ENCODE measurements at regions not wholly inside any gene's neighbourhood (a gene's known extent, or its start where the extent isn't known, plus 50 kb on each side); places are given as distances from the start of the nearest gene placed in this dataset.
A peak's percentile ranks its signal among the peaks of the same experiment; 100 is the strongest.
"Not testable (repeated sequence)": the region's sequence is repeated elsewhere in the genome, so short reads cannot be mapped to it uniquely, and the experiment has no call there.

DNA sequence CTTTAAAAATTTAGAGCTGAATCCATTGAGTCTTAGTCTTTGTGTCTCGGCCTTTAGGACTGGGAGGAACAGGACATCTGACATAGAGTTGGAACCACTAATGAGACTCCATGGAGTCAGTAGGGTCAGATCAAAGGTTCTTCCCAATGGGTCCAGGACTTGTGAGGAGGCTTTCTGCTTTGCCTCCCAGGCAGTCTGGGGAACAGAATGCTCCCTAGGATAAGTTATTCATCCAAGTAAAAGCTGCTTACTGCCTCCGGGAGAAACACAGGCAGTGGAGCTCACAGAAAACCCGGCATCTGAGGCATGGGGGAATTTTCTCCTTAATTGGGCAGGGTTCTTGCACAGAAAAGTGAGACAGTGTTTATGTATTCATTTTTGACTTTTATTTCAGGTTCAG, 216.4 kb downstream of the SEC23IP start:
- DNase-seq (ENCODE audit: low read depth) = no peak
- no peak overlapping the region for H3K4me3 ChIP-seq (ENCODE audit: low read depth, low read length)
- TF ChIP-seq, protein P1, sequence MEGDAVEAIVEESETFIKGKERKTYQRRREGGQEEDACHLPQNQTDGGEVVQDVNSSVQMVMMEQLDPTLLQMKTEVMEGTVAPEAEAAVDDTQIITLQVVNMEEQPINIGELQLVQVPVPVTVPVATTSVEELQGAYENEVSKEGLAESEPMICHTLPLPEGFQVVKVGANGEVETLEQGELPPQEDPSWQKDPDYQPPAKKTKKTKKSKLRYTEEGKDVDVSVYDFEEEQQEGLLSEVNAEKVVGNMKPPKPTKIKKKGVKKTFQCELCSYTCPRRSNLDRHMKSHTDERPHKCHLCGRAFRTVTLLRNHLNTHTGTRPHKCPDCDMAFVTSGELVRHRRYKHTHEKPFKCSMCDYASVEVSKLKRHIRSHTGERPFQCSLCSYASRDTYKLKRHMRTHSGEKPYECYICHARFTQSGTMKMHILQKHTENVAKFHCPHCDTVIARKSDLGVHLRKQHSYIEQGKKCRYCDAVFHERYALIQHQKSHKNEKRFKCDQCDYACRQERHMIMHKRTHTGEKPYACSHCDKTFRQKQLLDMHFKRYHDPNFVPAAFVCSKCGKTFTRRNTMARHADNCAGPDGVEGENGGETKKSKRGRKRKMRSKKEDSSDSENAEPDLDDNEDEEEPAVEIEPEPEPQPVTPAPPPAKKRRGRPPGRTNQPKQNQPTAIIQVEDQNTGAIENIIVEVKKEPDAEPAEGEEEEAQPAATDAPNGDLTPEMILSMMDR (IDR thresholded peaks at IDR 0.05; ENCODE audit: control insufficient read depth, extremely low read depth, insufficient read depth) = no peak

DNA sequence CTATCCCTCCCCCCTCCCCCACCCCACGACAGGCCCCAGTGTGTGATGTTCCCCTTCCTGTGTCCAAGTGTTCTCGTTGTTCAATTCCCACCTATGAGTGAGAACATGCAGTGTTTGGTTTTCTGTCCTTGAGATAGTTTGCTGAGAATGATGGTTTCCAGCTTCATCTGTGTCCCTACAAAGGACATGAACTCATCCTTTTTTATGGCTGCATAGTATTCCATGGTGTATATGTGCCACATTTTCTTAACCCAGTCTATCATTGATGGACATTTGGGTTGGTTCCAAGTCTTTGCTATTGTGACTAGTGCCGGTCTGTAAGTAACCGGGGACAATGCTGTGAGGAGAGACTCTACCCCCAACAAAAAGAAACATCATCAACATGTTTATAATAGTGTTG, 217.2 kb downstream of the SEC23IP start:
- not testable (repeated sequence) for H3K4me3 ChIP-seq (ENCODE audit: low read depth, low read length); DNase-seq (ENCODE audit: low read depth)

DNA sequence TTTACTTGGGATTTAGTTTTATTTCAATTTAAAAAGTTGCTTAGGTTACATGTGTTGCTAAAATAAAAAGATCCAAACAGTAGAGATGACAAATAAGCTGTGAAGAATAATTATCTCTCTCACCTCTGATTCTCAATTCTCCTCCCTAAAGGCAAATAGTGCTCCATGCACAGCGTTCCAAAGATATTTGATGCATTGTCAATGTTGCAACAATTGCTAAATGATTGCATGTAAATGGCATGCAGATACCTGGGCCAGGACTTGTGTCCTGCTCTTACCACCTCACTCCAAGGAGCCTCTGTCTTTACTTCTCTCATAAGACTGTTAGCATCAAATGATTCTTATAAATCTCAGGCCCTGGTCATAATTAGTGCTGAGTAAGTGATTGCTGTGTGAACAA, 217.7 kb downstream of the SEC23IP start:
- TF ChIP-seq, protein P1 (IDR thresholded peaks at IDR 0.05; ENCODE audit: control insufficient read depth, extremely low read depth, insufficient read depth) = no peak
- DNase-seq (ENCODE audit: low read depth) = no peak

DNA sequence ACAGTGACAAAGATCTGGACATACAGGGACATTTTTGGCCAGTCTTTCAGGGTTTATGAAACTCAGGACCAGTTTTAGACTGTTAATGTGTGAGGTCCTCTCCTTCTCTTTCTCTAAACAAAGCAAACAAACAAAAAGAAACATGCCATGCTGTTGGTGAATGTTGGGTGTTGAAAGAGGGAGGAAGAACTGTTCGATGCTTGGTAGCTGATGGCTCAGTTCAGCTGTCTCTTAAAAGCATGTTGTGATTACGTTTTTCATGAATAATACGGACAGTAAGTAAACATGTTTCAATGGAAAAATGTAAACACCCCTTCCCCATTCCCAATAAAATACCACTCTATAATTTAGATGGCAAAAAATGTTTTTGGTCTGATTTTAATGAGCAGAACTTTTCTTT, 219.1 kb downstream of the SEC23IP start:
- DNase-seq (ENCODE audit: low read depth) = no peak
- TF ChIP-seq, protein P1 (IDR thresholded peaks at IDR 0.05; ENCODE audit: control insufficient read depth, extremely low read depth, insufficient read depth) = no peak
- no peak overlapping the region for H3K4me3 ChIP-seq (ENCODE audit: low read depth, low read length)

More for the DNA sequence above, 217.7 kb downstream of the SEC23IP start:
- no peak overlapping the region for H3K4me3 ChIP-seq (ENCODE audit: low read depth, low read length)

DNA sequence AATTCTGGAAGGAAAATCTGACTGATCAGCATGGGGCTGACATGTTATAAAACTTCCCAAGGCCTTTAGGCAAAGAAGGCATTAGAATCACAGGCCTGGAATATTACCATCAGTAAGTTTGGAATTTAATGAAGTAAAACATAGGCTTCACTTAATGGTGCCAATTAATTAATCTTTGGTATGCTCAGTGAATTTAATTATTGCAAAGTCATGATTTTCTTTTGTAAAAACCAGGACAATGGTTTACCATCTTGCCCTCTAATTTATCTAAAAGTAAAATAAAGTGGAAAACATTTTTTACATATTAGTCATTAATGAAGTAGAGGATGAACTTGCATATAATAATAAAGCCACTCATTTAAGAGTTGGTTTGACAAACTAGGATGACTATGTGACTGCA, 220.3 kb downstream of the SEC23IP start:
- no peak overlapping the region for H3K4me3 ChIP-seq (ENCODE audit: low read depth, low read length)
- TF ChIP-seq, protein P1 (IDR thresholded peaks at IDR 0.05; ENCODE audit: control insufficient read depth, extremely low read depth, insufficient read depth) = no peak
- DNase-seq (ENCODE audit: low read depth) = no peak

DNA sequence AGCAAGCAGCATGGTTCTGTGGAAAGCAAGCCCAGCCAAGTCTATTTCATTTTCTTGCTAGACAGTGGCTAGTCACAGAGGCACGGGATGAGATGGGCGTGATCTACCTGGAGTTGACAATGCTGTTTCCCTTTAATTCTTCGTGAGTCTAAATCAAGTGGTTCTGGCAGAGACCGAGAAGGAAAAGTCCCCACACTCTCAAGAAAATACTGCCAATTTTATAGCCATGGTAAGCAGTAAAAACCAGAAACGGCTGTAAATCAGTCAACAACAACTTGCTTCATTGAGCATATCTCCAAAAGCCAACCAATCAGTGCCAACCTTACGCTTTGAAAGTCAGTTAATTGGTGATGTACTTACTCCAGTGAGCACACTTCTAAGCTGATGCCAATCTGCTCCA, 223.4 kb downstream of the SEC23IP start:
- TF ChIP-seq, protein P1 (IDR thresholded peaks at IDR 0.05; ENCODE audit: control insufficient read depth, extremely low read depth, insufficient read depth) = no peak
- DNase-seq (ENCODE audit: low read depth) = peak; percentile 53
- H3K4me3 ChIP-seq (ENCODE audit: low read depth, low read length) = no peak overlapping the region

DNA sequence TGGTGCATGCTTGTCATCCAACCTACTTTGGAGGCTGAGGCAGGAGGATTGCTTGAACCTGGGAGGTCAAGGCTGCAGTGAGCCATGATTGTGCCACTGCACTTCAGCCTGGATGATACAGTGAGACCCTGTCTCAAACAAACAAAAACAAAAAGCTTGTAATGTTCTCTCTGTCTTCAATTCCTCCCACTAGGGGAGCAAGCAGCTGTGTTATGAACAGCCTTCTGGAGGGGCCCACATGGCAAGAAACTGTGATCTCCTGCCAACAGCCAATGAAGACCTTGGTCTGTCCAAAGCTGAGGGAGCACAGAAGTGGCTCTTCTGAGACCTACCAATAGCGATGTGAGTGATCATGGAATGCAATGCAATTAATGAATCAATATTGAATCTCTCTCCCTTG, 229.2 kb downstream of the SEC23IP start:
- no peak overlapping the region for H3K4me3 ChIP-seq (ENCODE audit: low read depth, low read length)
- TF ChIP-seq, protein P1 (IDR thresholded peaks at IDR 0.05; ENCODE audit: control insufficient read depth, extremely low read depth, insufficient read depth) = no peak
- no peak for DNase-seq (ENCODE audit: low read depth)
